IMR-90 (cell line): ENCODE measurements at regions not wholly inside any gene's neighbourhood (a gene's known extent, or its start where the extent isn't known, plus 50 kb on each side); places are given as distances from the start of the nearest gene placed in this dataset.

ENCODE experiments used
- ATAC-seq: fragments of 200-7000 bp; cut with Tn5 transposase; 2 replicates; pipeline ENCODE4 v1.9.1; 2020; ENCODE audit warnings: low read depth, mild to moderate bottlenecking, moderate library complexity
- BruUV-seq: library from RNA; stranded (reverse); fragments of 400-500 nt; replicated peaks from 2 replicates; lab custom pipeline; 2021; lab: Mats Ljungman, UMichigan
- CTCF ChIA-PET: fragments of 300-600 bp; formaldehyde crosslinking; extraction: SDS; loops from one replicate; lab custom pipeline; 2021; ENCODE audit warnings: antibody characterized with exemption; lab: Yijun Ruan, JAX
- POLR2A ChIA-PET: fragments of 300-600 bp; sonication (Branson Sonifier 250); formaldehyde crosslinking; loops from one replicate; lab custom pipeline; 2022; ENCODE audit warnings: antibody characterized with exemption; ENCODE audit not compliant: unreplicated experiment; lab: Charles Lee
- DNase-seq: peaks from one replicate; pipeline ENCODE4 v3.0.0; 2013
- H2AFZ ChIP-seq: replicated peaks from 2 replicates; pipeline ENCODE3; 2013; ENCODE audit warnings: low read length, mild to moderate bottlenecking; ENCODE audit not compliant: poor library complexity
- H2AK5ac ChIP-seq: 2 replicates; pipeline ENCODE4 v1.6.1; 2013; ENCODE audit warnings: low read depth, low read length, inconsistent platforms
- H2AK9ac ChIP-seq: replicated peaks from 2 replicates; pipeline ENCODE3; 2013; ENCODE audit warnings: mild to moderate bottlenecking, low read depth, low read length, moderate library complexity; ENCODE audit not compliant: poor library complexity
- H2BK120ac ChIP-seq: 2 replicates; pipeline ENCODE4 v1.6.1; 2013; ENCODE audit warnings: low read depth, low read length, inconsistent platforms
- H2BK15ac ChIP-seq: 3 replicates; pipeline ENCODE4 v1.6.1; 2013; ENCODE audit warnings: low read depth, low read length, inconsistent platforms
- H2BK20ac ChIP-seq: 2 replicates; pipeline ENCODE4 v1.6.1; 2013; ENCODE audit warnings: low read depth, mild to moderate bottlenecking, inconsistent platforms, low read length, moderate library complexity
- H2BK5ac ChIP-seq: 2 replicates; pipeline ENCODE4 v1.6.1; 2013; ENCODE audit warnings: mild to moderate bottlenecking, low read depth, low read length, inconsistent platforms; ENCODE audit not compliant: poor library complexity, severe bottlenecking
- H3K14ac ChIP-seq: replicated peaks from 2 replicates; pipeline ENCODE4 v1.6.1; 2013; ENCODE audit warnings: low read depth, low read length, inconsistent platforms
- H3K18ac ChIP-seq: 2 replicates; pipeline ENCODE4 v1.6.1; 2013; ENCODE audit warnings: low read depth, low read length, control low read depth
- H3K23ac ChIP-seq: 2 replicates; pipeline ENCODE4 v1.6.1; 2013; ENCODE audit warnings: low read depth, low read length, inconsistent platforms
- H3K27ac ChIP-seq: 2 replicates; pipeline ENCODE4 v1.5.1; 2013; ENCODE audit warnings: mild to moderate bottlenecking, control low read depth, low read length; ENCODE audit not compliant: insufficient read depth
- H3K27me3 ChIP-seq: 2 replicates; pipeline ENCODE4 v1.6.1; 2013; ENCODE audit warnings: low read length; ENCODE audit not compliant: control insufficient read depth, insufficient read depth
- H3K36me3 ChIP-seq: 2 replicates; pipeline ENCODE4 v1.6.1; 2013; ENCODE audit warnings: low read length, mixed read lengths; ENCODE audit not compliant: control insufficient read depth, insufficient read depth
- H3K4ac ChIP-seq: 2 replicates; pipeline ENCODE4 v1.6.1; 2013; ENCODE audit warnings: low read depth, low read length, inconsistent platforms
- H3K4me1 ChIP-seq: 2 replicates; pipeline ENCODE4 v1.6.1; 2013; ENCODE audit warnings: low read length, mixed read lengths; ENCODE audit not compliant: control insufficient read depth, insufficient read depth
- H3K4me2 ChIP-seq: 2 replicates; pipeline ENCODE4 v1.6.1; 2013; ENCODE audit warnings: low read depth, mild to moderate bottlenecking, control low read depth, low read length, moderate library complexity
- H3K4me3 ChIP-seq: 2 replicates; pipeline ENCODE4 v1.5.1; 2013; ENCODE audit warnings: low read depth, mild to moderate bottlenecking, control low read depth, low read length, moderate library complexity; ENCODE audit not compliant: insufficient read depth
- H3K56ac ChIP-seq: 2 replicates; pipeline ENCODE4 v1.6.1; 2013; ENCODE audit warnings: low read length, inconsistent platforms; ENCODE audit not compliant: insufficient read depth; ENCODE audit errors: extremely low read depth
- H3K79me1 ChIP-seq, 2 experiments: 2 replicates each; pipeline ENCODE4 v1.6.1; 2013; ENCODE audit warnings: low read length in 2 of 2, inconsistent platforms in 1 of 2, low read depth in 1 of 2
- H3K9ac ChIP-seq: 2 replicates; pipeline ENCODE4 v1.6.1; 2013; ENCODE audit warnings: low read depth, low read length, control low read depth
- H3K9me1 ChIP-seq: 2 replicates; pipeline ENCODE4 v1.6.1; 2013; ENCODE audit warnings: low read length, inconsistent platforms; ENCODE audit not compliant: insufficient read depth
- H3K9me3 ChIP-seq: 2 replicates; pipeline ENCODE4 v1.6.1; 2013; ENCODE audit warnings: low read length; ENCODE audit not compliant: control insufficient read depth, insufficient read depth
- H4K20me1 ChIP-seq: 2 replicates; pipeline ENCODE4 v1.6.1; 2013; ENCODE audit warnings: low read length, inconsistent platforms; ENCODE audit not compliant: insufficient read depth
- H4K5ac ChIP-seq: 2 replicates; pipeline ENCODE4 v1.6.1; 2013; ENCODE audit warnings: mild to moderate bottlenecking, low read depth, low read length, control low read depth
- H4K8ac ChIP-seq, 2 experiments: 2 replicates each; pipeline ENCODE4 v1.6.1; 2013; ENCODE audit warnings: low read depth in 2 of 2, low read length in 2 of 2, control low read depth in 1 of 2, inconsistent platforms in 1 of 2
- H4K91ac ChIP-seq: 2 replicates; pipeline ENCODE4 v1.6.1; 2013; ENCODE audit warnings: low read depth, low read length, inconsistent platforms; ENCODE audit not compliant: insufficient read depth
- WGBS, 2 experiments: methylation state at CpG; one replicate each; pipeline versions ENCODE4 v1.1.5 to v1.1.7; 2013; ENCODE audit warnings: missing lambda C conversion rate in 2 of 2; ENCODE audit not compliant: insufficient read length in 1 of 2; ENCODE audit errors: extremely low coverage in 2 of 2; 5-methylcytosine and 5-hydroxymethylcytosine counted together
- dilution Hi-C: fragments of 300-500 bp; cut with HindIII; formaldehyde crosslinking; loops from one replicate; pipeline ENCODE4 v1.14.3; 2018; ENCODE audit warnings: low sequenced_read_pairs; ENCODE audit not compliant: unreplicated experiment
- in situ Hi-C: fragments of 300-500 bp; cut with MboI; formaldehyde crosslinking; loops from 3 replicates; pipeline ENCODE4 v1.14.3; 2019; ENCODE audit warnings: low sequenced_read_pairs, inconsistent platforms, mixed read lengths
- intact Hi-C: fragments of 100-400 bp; cut with micrococcal nuclease; formaldehyde crosslinking; loops from 2 replicates; pipeline ENCODE4 v1.10.0; 2022
- TF ChIP-seq, protein P1 (sequence below): fragments of 150-350 bp; IDR thresholded peaks from 2 replicates; pipeline ENCODE4 v1.6.1; 2016; ENCODE audit warnings: low read depth, mild to moderate bottlenecking, low read length, moderate library complexity, borderline replicate concordance

DNA sequence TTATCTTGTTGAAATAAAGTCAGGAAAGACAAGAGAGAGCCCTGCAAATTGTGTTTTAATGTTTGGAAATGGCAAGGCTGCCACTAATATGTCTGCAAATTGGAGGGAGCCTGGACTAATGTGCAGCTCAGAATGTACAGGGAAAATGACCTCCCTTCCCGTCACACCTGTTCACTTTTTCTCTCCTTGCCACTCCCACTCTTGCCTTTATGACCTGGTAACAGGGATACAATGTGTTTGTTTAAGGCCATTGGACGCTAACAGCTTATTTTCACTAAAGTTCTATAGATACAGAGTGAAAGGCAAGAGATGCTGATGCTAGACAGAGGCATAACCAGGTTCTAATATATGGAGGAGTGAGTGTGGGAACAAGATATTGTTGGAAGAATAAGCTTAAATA, 203.9 kb downstream of the RAB38 start:
- Histone ChIP-seq H4K5ac (no peak overlapping the region), H3K4ac (no peak overlapping the region), H2BK120ac (no peak overlapping the region), H3K9me1 (no peaks in the 10 kb centered on the region), H3K56ac (no peak overlapping the region), H2AFZ (no peak overlapping the region), H3K27me3 (no peaks in the 10 kb centered on the region), H2AK5ac (no peak overlapping the region), H3K4me2 (no peak overlapping the region), H2BK20ac (no peak overlapping the region), H2BK15ac (no peak overlapping the region), H2BK5ac (no peak overlapping the region), H3K18ac (no peak overlapping the region), H3K27ac (no peak overlapping the region), H3K36me3 (no peaks in the 10 kb centered on the region), H3K79me1 (no peaks in the 10 kb centered on the region), H3K9ac (no peak overlapping the region), H4K91ac (no peak overlapping the region), H3K9me3 (no peaks in the 10 kb centered on the region), H4K20me1 (no peaks in the 10 kb centered on the region), H3K4me3 (no peak overlapping the region), H4K8ac (no peak overlapping the region), H3K14ac (no peak overlapping the region), H3K4me1 (no peaks in the 10 kb centered on the region), H3K23ac (no peak overlapping the region), H2AK9ac (no peak overlapping the region)
- no TSS peak for BruUV-seq
- DNase-seq, result no peak
- CTCF ChIA-PET, result interaction anchor here (0.6 to 1.3 kb wide), 2 partner anchors 34 to 45 kb away, joined by 3 read pairs; no protein-coding TSS in a partner anchor
- ATAC-seq, result no peak
- dilution Hi-C loops, result no loop called here
- in situ Hi-C loops, result loop anchor here (25.0 kb wide), 1 partner anchor 609 kb away; no protein-coding TSS in a partner anchor
- WGBS, 2 experiments, result no CpG with 5 or more reads among the region's 2 CpGs
- intact Hi-C loops, result no loop called here
- TF ChIP-seq, protein P1, sequence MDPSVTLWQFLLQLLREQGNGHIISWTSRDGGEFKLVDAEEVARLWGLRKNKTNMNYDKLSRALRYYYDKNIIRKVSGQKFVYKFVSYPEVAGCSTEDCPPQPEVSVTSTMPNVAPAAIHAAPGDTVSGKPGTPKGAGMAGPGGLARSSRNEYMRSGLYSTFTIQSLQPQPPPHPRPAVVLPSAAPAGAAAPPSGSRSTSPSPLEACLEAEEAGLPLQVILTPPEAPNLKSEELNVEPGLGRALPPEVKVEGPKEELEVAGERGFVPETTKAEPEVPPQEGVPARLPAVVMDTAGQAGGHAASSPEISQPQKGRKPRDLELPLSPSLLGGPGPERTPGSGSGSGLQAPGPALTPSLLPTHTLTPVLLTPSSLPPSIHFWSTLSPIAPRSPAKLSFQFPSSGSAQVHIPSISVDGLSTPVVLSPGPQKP, result no peak
- POLR2A ChIA-PET, result no interaction called here
